HEK293 (cell line): ENCODE measurements at regions not wholly inside any gene's neighbourhood (a gene's known extent, or its start where the extent isn't known, plus 50 kb on each side); places are given as distances from the start of the nearest gene placed in this dataset.

Experiments
- CTCF ChIA-PET: fragments of 350-600 bp; formaldehyde crosslinking; extraction: SDS; loops from one replicate; lab custom pipeline; 2021; ENCODE audit warnings: antibody characterized with exemption; lab: Yijun Ruan, JAX
- POLR2A ChIA-PET: fragments of 300-600 bp; formaldehyde crosslinking; extraction: SDS; loops from one replicate; lab custom pipeline; 2020; ENCODE audit warnings: antibody characterized with exemption, inconsistent platforms; lab: Yijun Ruan, JAX
- H3K27ac ChIP-seq: fragments of 200-500 bp; sonication (Bioruptor generic); 2 replicates; pipeline ENCODE4 v1.5.1; 2014; ENCODE audit warnings: low read depth, low read length, control low read depth, inconsistent platforms; ENCODE audit errors: extremely low read depth
- H3K36me3 ChIP-seq, 2 experiments: fragments of 200-500 bp in 1 of 2; sonication (Bioruptor generic) in 1 of 2; 1 replicate in 1 of 2; 2 replicates in 1 of 2; pipeline ENCODE4 v1.5.1; 2014 to 2017; ENCODE audit warnings: inconsistent platforms in 2 of 2, low read length in 2 of 2; ENCODE audit not compliant: control insufficient read depth in 2 of 2, insufficient read depth in 1 of 2
- H3K4me1 ChIP-seq: fragments of 200-500 bp; sonication (Bioruptor generic); 2 replicates; pipeline ENCODE4 v1.5.1; 2014; ENCODE audit warnings: mild to moderate bottlenecking, low read length, inconsistent platforms; ENCODE audit not compliant: control insufficient read depth, insufficient read depth
- H3K4me3 ChIP-seq: 2 replicates; pipeline ENCODE4 v1.5.1; 2011; ENCODE audit warnings: low read depth, mild to moderate bottlenecking, control low read depth, low read length, moderate library complexity
- H3K9me3 ChIP-seq: fragments of 200-500 bp; sonication (Bioruptor generic); 2 replicates; pipeline ENCODE4 v1.5.1; 2014; ENCODE audit warnings: low read depth, low read length, inconsistent platforms; ENCODE audit not compliant: control insufficient read depth, insufficient read depth
- AEBP2 ChIP-seq: fragments of 450-650 bp; formaldehyde crosslinking; IDR thresholded peaks from 2 replicates; pipeline ENCODE4 v1.5.1; 2016; ENCODE audit warnings: missing biosample characterization, missing genetic modification characterization, borderline replicate concordance
- ELK4 ChIP-seq: IDR thresholded peaks from 2 replicates; pipeline ENCODE4 v1.6.1; 2011; ENCODE audit warnings: mild to moderate bottlenecking, low read depth, low read length, borderline replicate concordance
- KLF17 ChIP-seq: fragments of 450-650 bp; formaldehyde crosslinking; IDR thresholded peaks from 2 replicates; pipeline ENCODE4 v1.5.1; 2016; ENCODE audit warnings: missing biosample characterization, missing genetic modification characterization
- REPIN1 ChIP-seq: fragments of 450-650 bp; formaldehyde crosslinking; IDR thresholded peaks from 2 replicates; pipeline ENCODE4 v1.5.1; 2017; ENCODE audit warnings: missing biosample characterization, missing genetic modification characterization, low read depth
- SCRT2 ChIP-seq: fragments of 450-650 bp; formaldehyde crosslinking; IDR thresholded peaks from 2 replicates; pipeline ENCODE4 v1.5.1; 2016; ENCODE audit warnings: missing biosample characterization, missing genetic modification characterization
- WT1 ChIP-seq: fragments of 450-650 bp; formaldehyde crosslinking; IDR thresholded peaks from 2 replicates; pipeline ENCODE4 v1.5.1; 2016; ENCODE audit warnings: missing biosample characterization, missing genetic modification characterization
- ZBTB1 ChIP-seq: fragments of 450-650 bp; formaldehyde crosslinking; IDR thresholded peaks from 2 replicates; pipeline ENCODE4 v1.5.1; 2016; ENCODE audit warnings: missing biosample characterization, missing genetic modification characterization
- ZFP3 ChIP-seq: fragments of 450-650 bp; formaldehyde crosslinking; IDR thresholded peaks from 2 replicates; pipeline ENCODE4 v1.5.1; 2016; ENCODE audit warnings: low read depth, missing biosample characterization, missing genetic modification characterization
- ZFP37 ChIP-seq: fragments of 450-650 bp; formaldehyde crosslinking; IDR thresholded peaks from 2 replicates; pipeline ENCODE4 v1.5.1; 2016; ENCODE audit warnings: missing biosample characterization, missing genetic modification characterization
- ZNF121 ChIP-seq: fragments of 450-650 bp; formaldehyde crosslinking; IDR thresholded peaks from 2 replicates; pipeline ENCODE4 v1.5.1; 2016; ENCODE audit warnings: missing biosample characterization, missing genetic modification characterization
- ZNF146 ChIP-seq: fragments of 450-650 bp; formaldehyde crosslinking; IDR thresholded peaks from 2 replicates; pipeline ENCODE4 v1.5.1; 2016; ENCODE audit warnings: missing biosample characterization, missing genetic modification characterization
- ZNF2 ChIP-seq: fragments of 450-650 bp; formaldehyde crosslinking; IDR thresholded peaks from 2 replicates; pipeline ENCODE4 v1.5.1; 2016; ENCODE audit warnings: missing biosample characterization, missing genetic modification characterization
- ZNF223 ChIP-seq: fragments of 450-650 bp; formaldehyde crosslinking; IDR thresholded peaks from 2 replicates; pipeline ENCODE4 v1.5.1; 2016; ENCODE audit warnings: missing biosample characterization, missing genetic modification characterization
- ZNF280D ChIP-seq: fragments of 450-650 bp; formaldehyde crosslinking; IDR thresholded peaks from 2 replicates; pipeline ENCODE4 v1.5.1; 2016; ENCODE audit warnings: missing biosample characterization, missing genetic modification characterization
- ZNF341 ChIP-seq: fragments of 450-650 bp; formaldehyde crosslinking; IDR thresholded peaks from 2 replicates; pipeline ENCODE4; 2016; ENCODE audit warnings: low read depth, missing biosample characterization, missing genetic modification characterization
- ZNF366 ChIP-seq: fragments of 450-650 bp; formaldehyde crosslinking; conservative IDR thresholded peaks from 2 replicates; pipeline ENCODE4 v1.5.1; 2016; ENCODE audit warnings: missing biosample characterization, missing genetic modification characterization
- ZNF426 ChIP-seq: fragments of 450-650 bp; formaldehyde crosslinking; IDR thresholded peaks from 2 replicates; pipeline ENCODE4 v1.5.1; 2017; ENCODE audit warnings: missing biosample characterization, missing genetic modification characterization, mild to moderate bottlenecking, inconsistent platforms, moderate library complexity
- ZNF48 ChIP-seq: fragments of 450-650 bp; formaldehyde crosslinking; IDR thresholded peaks from 2 replicates; pipeline ENCODE4 v1.5.1; 2016; ENCODE audit warnings: missing biosample characterization, missing genetic modification characterization
- ZNF513 ChIP-seq: fragments of 450-650 bp; IDR thresholded peaks from 2 replicates; pipeline ENCODE4 v1.5.1; 2018; ENCODE audit warnings: missing biosample characterization, missing genetic modification characterization
- ZNF548 ChIP-seq: fragments of 450-650 bp; formaldehyde crosslinking; IDR thresholded peaks from 2 replicates; pipeline ENCODE4 v1.5.1; 2016; ENCODE audit warnings: missing biosample characterization, missing genetic modification characterization
- ZNF600 ChIP-seq: fragments of 450-650 bp; formaldehyde crosslinking; IDR thresholded peaks from 2 replicates; pipeline ENCODE4 v1.5.1; 2016; ENCODE audit warnings: missing biosample characterization, missing genetic modification characterization
- ZNF791 ChIP-seq: fragments of 450-650 bp; formaldehyde crosslinking; IDR thresholded peaks from 2 replicates; pipeline ENCODE4 v1.5.1; 2016; ENCODE audit warnings: missing biosample characterization, missing genetic modification characterization
- ZNF830 ChIP-seq: fragments of 450-650 bp; IDR thresholded peaks from 2 replicates; pipeline ENCODE4 v1.5.0; 2018; ENCODE audit warnings: missing biosample characterization, missing genetic modification characterization, low read depth, mild to moderate bottlenecking, moderate library complexity
- ZSCAN16 ChIP-seq: fragments of 450-650 bp; formaldehyde crosslinking; IDR thresholded peaks from 2 replicates; pipeline ENCODE4 v1.5.1; 2016; ENCODE audit warnings: missing biosample characterization, missing genetic modification characterization
- ZSCAN18 ChIP-seq: fragments of 450-650 bp; formaldehyde crosslinking; IDR thresholded peaks from 2 replicates; pipeline ENCODE4 v1.5.1; 2016; ENCODE audit warnings: missing biosample characterization, missing genetic modification characterization
- ZXDB ChIP-seq: fragments of 450-650 bp; formaldehyde crosslinking; IDR thresholded peaks from 2 replicates; pipeline ENCODE4 v1.5.1; 2016; ENCODE audit warnings: missing biosample characterization, missing genetic modification characterization

GRCh38 chr21:28752131-28752530 is 240.5 kb downstream of the LTN1 start:
- no peak for TF ChIP-seq ZNF48 (tag by site-specific recombination)
- TF ChIP-seq ZSCAN18 (tag by site-specific recombination), result no peak
- no peak for TF ChIP-seq ZNF280D (tag by site-specific recombination)
- no peak for TF ChIP-seq ZNF121 (tag by site-specific recombination)
- no peak for TF ChIP-seq ELK4
- TF ChIP-seq KLF17 (tag by site-specific recombination), result no peak
- no peak for TF ChIP-seq ZNF426 (tag by site-specific recombination)
- TF ChIP-seq ZBTB1 (tag by site-specific recombination), result no peak
- TF ChIP-seq ZNF513 (tag by site-specific recombination), result no peak
- TF ChIP-seq ZNF2 (tag by site-specific recombination), result no peak
- no peak for TF ChIP-seq ZNF146 (tag by site-specific recombination)
- no peak for TF ChIP-seq WT1 (tag by site-specific recombination)
- TF ChIP-seq ZNF341 (tag by site-specific recombination), result no peak
- no peak for TF ChIP-seq ZNF600 (tag by site-specific recombination)
- no peak for TF ChIP-seq ZSCAN16 (tag by site-specific recombination)
- TF ChIP-seq, all 188 proteins: peak for 0
- no peak overlapping the region for H3K27ac ChIP-seq
- no peak overlapping the region for H3K4me3 ChIP-seq
- ChIA-PET CTCF (no interaction called here), POLR2A (no interaction called here)
- no peaks in the 10 kb centered on the region for H3K9me3 ChIP-seq
- H3K36me3 ChIP-seq, result no peaks in the 10 kb centered on the region
- no peaks in the 10 kb centered on the region for H3K4me1 ChIP-seq

GRCh38 chr21:28751176-28751575 is 241.5 kb downstream of the LTN1 start:
- CTCF ChIA-PET, result interaction anchor here (0.6 kb wide), 3 partner anchors 29 to 1185 kb away, joined by 3 read pairs; no protein-coding TSS in a partner anchor
- Histone ChIP-seq H3K4me3 (no peak overlapping the region), H3K36me3 (no peaks in the 10 kb centered on the region), H3K4me1 (no peaks in the 10 kb centered on the region), H3K9me3 (no peaks in the 10 kb centered on the region), H3K27ac (no peak overlapping the region)
- POLR2A ChIA-PET, result no interaction called here
- no peak for TF ChIP-seq ZNF223 (tag by site-specific recombination)
- TF ChIP-seq REPIN1 (tag by site-specific recombination), result no peak
- no peak for TF ChIP-seq ZNF548 (tag by site-specific recombination)
- TF ChIP-seq ZNF791 (tag by site-specific recombination), result no peak
- no peak for TF ChIP-seq ZXDB (tag by site-specific recombination)
- no peak for TF ChIP-seq SCRT2 (tag by site-specific recombination)
- no peak for TF ChIP-seq ZFP3 (tag by site-specific recombination)
- TF ChIP-seq ZNF513 (tag by site-specific recombination), result no peak
- TF ChIP-seq AEBP2 (tag by site-specific recombination), result no peak
- no peak for TF ChIP-seq ZNF830
- no peak for TF ChIP-seq ZNF366 (tag by site-specific recombination)
- no peak for TF ChIP-seq ZFP37 (tag by site-specific recombination)
